NOMO-1 treated with dmso at 0.1 percent for 144 hours (cell line): ENCODE measurements at regions not wholly inside any gene's neighbourhood (a gene's known extent, or its start where the extent isn't known, plus 50 kb on each side); places are given as distances from the start of the nearest gene placed in this dataset.
A peak's percentile ranks its signal among the peaks of the same experiment; 100 is the strongest.
"Not testable (repeated sequence)": the region's sequence is repeated elsewhere in the genome, so short reads cannot be mapped to it uniquely, and the experiment has no call there.

Experiments
- DNase-seq: peaks from one replicate; lab custom pipeline; 2025; ENCODE audit not compliant: unreplicated experiment; lab: John Stamatoyannopoulos, UW

GRCh38 chr10:45564303-45564959 lies 108.1 kb downstream of the ZFAND4 start:
- DNase-seq = no peak

GRCh38 chr10:45561952-45562351 lies 110.6 kb downstream of the ZFAND4 start:
- DNase-seq = no peak

- no peak for DNase-seq
Observed at GRCh38 chr10:45560262-45560661, 112.3 kb downstream of the ZFAND4 start.

- DNase-seq = no peak
Observed at GRCh38 chr10:45558425-45558824, 114.1 kb downstream of the ZFAND4 start.

GRCh38 chr10:45557275-45557905 lies 115.2 kb downstream of the ZFAND4 start:
- DNase-seq = peak; percentile 47

GRCh38 chr10:45555795-45556194 lies 116.8 kb downstream of the ZFAND4 start:
- DNase-seq = no peak

GRCh38 chr10:45555332-45555731 lies 117.2 kb downstream of the ZFAND4 start:
- DNase-seq = not testable (repeated sequence)

- no peak for DNase-seq
Observed at GRCh38 chr10:45553613-45554012, 119.0 kb downstream of the ZFAND4 start.

GRCh38 chr10:45553155-45553554 lies 119.4 kb downstream of the ZFAND4 start:
- DNase-seq = no peak

- no peak for DNase-seq
Observed at GRCh38 chr10:45552476-45552875, 120.1 kb downstream of the ZFAND4 start.

- DNase-seq = no peak
Observed at GRCh38 chr10:45550903-45551786, 121.4 kb downstream of the ZFAND4 start.

GRCh38 chr10:45548068-45548467 lies 124.5 kb downstream of the ZFAND4 start:
- no peak for DNase-seq

- no peak for DNase-seq
Observed at GRCh38 chr10:45547207-45547606, 125.4 kb downstream of the ZFAND4 start.

GRCh38 chr10:45545150-45545549 lies 127.4 kb downstream of the ZFAND4 start:
- no peak for DNase-seq

- no peak for DNase-seq
Observed at GRCh38 chr10:45544191-45544590, 128.4 kb downstream of the ZFAND4 start.

- DNase-seq = not testable (repeated sequence)
Observed at GRCh38 chr10:45541032-45541431, 131.5 kb downstream of the ZFAND4 start.

- not testable (repeated sequence) for DNase-seq
Observed at GRCh38 chr10:45540589-45540988, 132.0 kb downstream of the ZFAND4 start.

- not testable (repeated sequence) for DNase-seq
Observed at GRCh38 chr10:45539569-45539968, 133.0 kb downstream of the ZFAND4 start.

- DNase-seq = no peak
Observed at GRCh38 chr10:45534572-45534971, 138.0 kb downstream of the ZFAND4 start.

GRCh38 chr10:45532480-45532879 lies 140.1 kb downstream of the ZFAND4 start:
- no peak for DNase-seq

- DNase-seq = no peak
Observed at GRCh38 chr10:45526309-45526905, 146.2 kb downstream of the ZFAND4 start.
